ENCODE measurements at regions not wholly inside any gene's neighbourhood (a gene's known extent, or its start where the extent isn't known, plus 50 kb on each side); places are given as distances from the start of the nearest gene placed in this dataset.

DNA sequence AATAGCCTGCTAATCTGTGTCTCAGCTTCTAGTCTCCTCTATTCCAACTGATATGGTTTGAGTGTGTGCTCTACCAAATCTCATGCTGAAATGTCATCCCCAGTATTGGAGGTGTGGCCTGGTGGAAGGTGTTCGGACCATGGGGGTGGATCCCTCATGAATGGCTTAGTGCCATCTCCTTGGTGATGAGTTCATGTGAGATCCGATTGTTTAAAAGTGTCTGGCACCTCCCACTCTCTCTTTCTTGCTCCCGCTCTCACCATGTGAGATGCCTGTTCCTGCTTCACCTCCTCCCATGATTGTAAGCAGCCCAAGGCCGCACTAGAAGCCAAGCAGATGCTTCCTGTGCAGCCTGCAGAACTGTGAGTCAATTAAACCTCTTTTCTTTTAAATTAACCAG is 73.5 kb upstream of the CAMK1G start:
- H3K27ac ChIP-seq (ENCODE audit: low read length) = no peak overlapping the region
- H3K27me3 ChIP-seq (ENCODE audit: control insufficient read depth in 1 of 2, insufficient read depth in 2 of 2, low read length in 2 of 2) = no peaks in the 10 kb centered on the region
- H3K4me1 ChIP-seq (ENCODE audit: control insufficient read depth, insufficient read depth, low read length) = no peaks in the 10 kb centered on the region
- no peaks in the 10 kb centered on the region for H3K36me3 ChIP-seq (ENCODE audit: control insufficient read depth in 2 of 2, insufficient read depth in 2 of 2, low read length in 2 of 2)
- H3K9me3 ChIP-seq (ENCODE audit: control insufficient read depth in 2 of 2, low read length in 2 of 2) = no peaks in the 10 kb centered on the region
- H3K4me3 ChIP-seq (ENCODE audit: low read length in 2 of 2) = no peak overlapping the region
- no peak overlapping the region for H3K9ac ChIP-seq (ENCODE audit: low read length in 2 of 2)

DNA sequence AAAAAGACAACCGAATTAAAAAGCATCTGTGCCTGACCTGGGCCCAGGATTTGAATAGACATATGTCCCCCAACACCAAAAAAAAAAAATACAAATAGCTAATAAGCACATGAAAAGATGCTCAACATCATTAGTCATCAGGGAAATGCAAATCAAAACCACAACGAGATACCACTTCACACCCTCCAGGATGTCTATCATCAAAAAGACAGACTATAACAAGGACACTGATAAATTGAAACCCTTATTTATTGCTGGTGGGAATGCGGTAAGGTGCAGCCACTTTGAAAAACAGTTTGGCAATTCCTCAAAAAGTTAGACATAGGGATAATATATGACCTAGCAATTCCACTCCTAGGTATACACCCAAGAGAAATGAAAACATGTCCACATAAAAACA is 72.3 kb upstream of the CAMK1G start:
- no peaks in the 10 kb centered on the region for H3K36me3 ChIP-seq (ENCODE audit: control insufficient read depth in 2 of 2, insufficient read depth in 2 of 2, low read length in 2 of 2)
- no peak overlapping the region for H3K4me3 ChIP-seq (ENCODE audit: low read length in 2 of 2)
- H3K4me1 ChIP-seq (ENCODE audit: control insufficient read depth, insufficient read depth, low read length) = no peaks in the 10 kb centered on the region
- no peaks in the 10 kb centered on the region for H3K27me3 ChIP-seq (ENCODE audit: control insufficient read depth in 1 of 2, insufficient read depth in 2 of 2, low read length in 2 of 2)
- no peaks in the 10 kb centered on the region for H3K9me3 ChIP-seq (ENCODE audit: control insufficient read depth in 2 of 2, low read length in 2 of 2)
- H3K27ac ChIP-seq (ENCODE audit: low read length) = no peak overlapping the region
- H3K9ac ChIP-seq (ENCODE audit: low read length in 2 of 2) = no peak overlapping the region

DNA sequence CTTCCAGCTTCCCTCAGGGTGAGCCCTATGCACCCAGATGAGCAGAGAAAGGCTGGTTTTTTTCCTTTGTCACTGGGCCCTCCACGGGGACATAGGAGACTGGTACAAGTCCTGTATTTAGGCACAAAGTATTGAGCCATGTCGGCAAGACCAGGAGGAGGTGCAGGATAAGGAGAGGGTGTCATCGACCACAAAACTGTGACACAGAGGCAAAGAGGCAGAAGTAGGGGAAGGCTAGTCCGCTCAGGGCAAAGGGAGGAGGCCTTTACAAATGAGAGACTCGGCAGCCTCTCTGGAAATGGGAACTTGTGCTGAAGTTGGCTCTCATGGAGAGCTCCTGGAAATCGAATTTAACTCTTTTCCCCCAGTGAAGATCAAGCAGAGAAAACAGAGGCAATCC is 70.7 kb upstream of the CAMK1G start:
- H3K4me1 ChIP-seq (ENCODE audit: control insufficient read depth, insufficient read depth, low read length) = no peaks in the 10 kb centered on the region
- no peak overlapping the region for H3K27ac ChIP-seq (ENCODE audit: low read length)
- no peaks in the 10 kb centered on the region for H3K27me3 ChIP-seq (ENCODE audit: control insufficient read depth in 1 of 2, insufficient read depth in 2 of 2, low read length in 2 of 2)
- no peak overlapping the region for H3K4me3 ChIP-seq (ENCODE audit: low read length in 2 of 2)
- no peak overlapping the region for H3K9ac ChIP-seq (ENCODE audit: low read length in 2 of 2)
- no peaks in the 10 kb centered on the region for H3K36me3 ChIP-seq (ENCODE audit: control insufficient read depth in 2 of 2, insufficient read depth in 2 of 2, low read length in 2 of 2)
- no peaks in the 10 kb centered on the region for H3K9me3 ChIP-seq (ENCODE audit: control insufficient read depth in 2 of 2, low read length in 2 of 2)

DNA sequence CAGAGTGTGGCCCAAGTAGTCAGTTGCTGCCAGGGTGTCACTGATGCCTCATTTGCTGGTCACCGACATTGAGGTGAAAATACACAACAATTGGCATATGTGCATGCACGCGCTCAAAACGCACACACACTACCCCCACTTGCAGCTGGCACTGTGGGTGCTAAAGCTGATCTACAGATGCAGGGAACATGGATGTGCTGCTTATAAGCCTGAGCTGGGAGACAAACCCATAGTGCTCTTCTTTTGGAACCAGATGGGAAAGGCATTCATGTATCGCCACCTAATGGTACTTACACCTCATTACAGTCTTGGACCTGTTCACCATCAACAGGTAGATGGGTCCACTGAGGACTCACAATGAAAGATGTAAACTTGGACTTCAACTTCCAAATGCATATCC is 70.3 kb upstream of the CAMK1G start:
- no peaks in the 10 kb centered on the region for H3K4me1 ChIP-seq (ENCODE audit: control insufficient read depth, insufficient read depth, low read length)
- no peak overlapping the region for H3K4me3 ChIP-seq (ENCODE audit: low read length in 2 of 2)
- H3K9me3 ChIP-seq (ENCODE audit: control insufficient read depth in 2 of 2, low read length in 2 of 2) = no peaks in the 10 kb centered on the region
- no peak overlapping the region for H3K27ac ChIP-seq (ENCODE audit: low read length)
- H3K9ac ChIP-seq (ENCODE audit: low read length in 2 of 2) = no peak overlapping the region
- H3K27me3 ChIP-seq (ENCODE audit: control insufficient read depth in 1 of 2, insufficient read depth in 2 of 2, low read length in 2 of 2) = no peaks in the 10 kb centered on the region
- H3K36me3 ChIP-seq (ENCODE audit: control insufficient read depth in 2 of 2, insufficient read depth in 2 of 2, low read length in 2 of 2) = no peaks in the 10 kb centered on the region

DNA sequence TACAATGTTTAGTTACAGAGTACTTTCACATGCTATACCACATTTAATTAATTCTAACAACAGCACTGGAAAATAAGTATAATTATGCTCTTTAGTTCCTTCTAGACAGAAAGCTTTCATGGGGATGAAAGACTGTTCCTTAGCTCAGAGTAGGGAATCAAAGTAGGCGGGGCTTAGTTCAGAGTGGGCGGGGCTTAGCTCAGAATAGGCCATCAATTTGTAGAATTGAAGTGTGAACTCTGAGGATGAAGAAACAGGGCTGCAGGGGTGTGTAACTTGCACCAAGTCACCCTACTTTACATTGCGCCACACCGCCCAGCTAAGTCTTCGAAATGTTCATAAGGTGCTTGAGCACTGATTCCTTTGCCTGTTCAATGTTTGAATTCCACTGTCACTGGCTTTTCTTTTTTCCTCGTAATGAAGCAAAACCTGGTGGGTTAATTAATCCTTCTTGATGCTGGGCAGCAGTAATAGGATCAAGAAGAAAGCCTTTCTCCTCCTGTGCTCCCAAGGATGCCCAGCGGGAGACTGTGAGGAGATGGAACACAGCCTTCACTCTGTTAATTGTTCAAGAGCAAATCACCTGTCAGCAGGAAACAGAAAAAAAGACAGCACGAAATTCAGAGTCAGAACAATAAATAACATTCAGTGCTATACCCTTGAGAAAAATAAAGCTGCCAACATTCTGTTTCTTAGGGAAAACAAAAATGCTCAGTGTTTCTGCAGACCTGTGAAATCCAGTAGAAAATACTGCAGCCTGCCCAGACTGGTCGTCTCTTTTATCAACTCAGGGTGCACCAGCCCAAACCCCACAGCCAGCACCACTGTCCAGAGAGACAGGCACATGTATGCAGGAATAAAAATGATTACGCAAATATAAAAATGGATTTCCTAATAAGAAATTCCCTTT is 66.5 kb upstream of the CAMK1G start:
- Histone ChIP-seq H3K36me3 (ENCODE audit: control insufficient read depth in 2 of 2, insufficient read depth in 2 of 2, low read length in 2 of 2) (no peaks in the 10 kb centered on the region), H3K4me3 (ENCODE audit: low read length in 2 of 2) (no peak overlapping the region), H3K4me1 (ENCODE audit: control insufficient read depth, insufficient read depth, low read length) (no peaks in the 10 kb centered on the region), H3K27ac (ENCODE audit: low read length) (no peak overlapping the region), H3K9ac (ENCODE audit: low read length in 2 of 2) (no peak overlapping the region), H3K27me3 (ENCODE audit: control insufficient read depth in 1 of 2, insufficient read depth in 2 of 2, low read length in 2 of 2) (no peaks in the 10 kb centered on the region), H3K9me3 (ENCODE audit: control insufficient read depth in 2 of 2, low read length in 2 of 2) (no peaks in the 10 kb centered on the region)

DNA sequence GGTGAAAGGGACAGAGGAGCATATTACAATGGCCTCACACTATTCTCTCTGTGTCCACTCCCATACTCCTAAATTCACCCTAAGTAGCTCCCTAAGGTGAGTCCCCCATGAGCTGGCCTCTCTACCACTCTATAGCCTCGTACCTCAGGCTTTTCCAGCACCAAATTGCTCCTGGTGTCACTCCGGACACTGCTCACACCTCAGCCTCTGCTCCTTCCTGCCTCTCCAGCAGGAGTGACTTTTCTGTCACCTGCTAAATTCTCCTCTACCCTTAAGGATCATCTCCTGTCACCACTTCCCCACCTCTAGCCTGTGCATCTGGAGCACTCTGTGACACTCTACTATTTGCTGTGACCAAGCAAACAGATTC is 65.8 kb upstream of the CAMK1G start:
- no peaks in the 10 kb centered on the region for H3K36me3 ChIP-seq (ENCODE audit: control insufficient read depth in 2 of 2, insufficient read depth in 2 of 2, low read length in 2 of 2)
- H3K4me3 ChIP-seq (ENCODE audit: low read length in 2 of 2) = no peak overlapping the region
- no peak overlapping the region for H3K9ac ChIP-seq (ENCODE audit: low read length in 2 of 2)
- no peaks in the 10 kb centered on the region for H3K27me3 ChIP-seq (ENCODE audit: control insufficient read depth in 1 of 2, insufficient read depth in 2 of 2, low read length in 2 of 2)
- no peak overlapping the region for H3K27ac ChIP-seq (ENCODE audit: low read length)
- no peaks in the 10 kb centered on the region for H3K9me3 ChIP-seq (ENCODE audit: control insufficient read depth in 2 of 2, low read length in 2 of 2)
- H3K4me1 ChIP-seq (ENCODE audit: control insufficient read depth, insufficient read depth, low read length) = no peaks in the 10 kb centered on the region

DNA sequence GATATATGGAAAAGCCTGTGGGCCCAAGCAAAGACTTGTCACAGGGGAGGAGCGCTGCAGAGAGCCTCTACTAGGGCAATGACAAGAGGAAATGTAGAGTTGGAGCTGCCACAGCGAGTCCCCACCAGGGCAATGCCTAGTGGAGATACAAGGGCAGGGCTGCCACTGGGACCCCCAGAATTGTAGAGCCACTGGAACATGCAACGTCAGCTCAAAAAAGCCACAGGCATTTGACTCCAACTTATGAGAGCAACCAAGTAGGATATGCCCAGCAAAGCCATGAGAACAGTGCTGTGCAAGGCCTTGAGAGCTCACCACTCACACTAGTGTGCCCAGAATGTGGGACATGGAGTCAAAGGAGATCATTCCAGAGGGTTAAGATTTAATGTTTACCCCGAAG is 63.7 kb upstream of the CAMK1G start:
- no peaks in the 10 kb centered on the region for H3K27me3 ChIP-seq (ENCODE audit: control insufficient read depth in 1 of 2, insufficient read depth in 2 of 2, low read length in 2 of 2)
- no peak overlapping the region for H3K9ac ChIP-seq (ENCODE audit: low read length in 2 of 2)
- H3K4me3 ChIP-seq (ENCODE audit: low read length in 2 of 2) = no peak overlapping the region
- no peak overlapping the region for H3K27ac ChIP-seq (ENCODE audit: low read length)
- no peaks in the 10 kb centered on the region for H3K36me3 ChIP-seq (ENCODE audit: control insufficient read depth in 2 of 2, insufficient read depth in 2 of 2, low read length in 2 of 2)
- no peaks in the 10 kb centered on the region for H3K9me3 ChIP-seq (ENCODE audit: control insufficient read depth in 2 of 2, low read length in 2 of 2)
- no peaks in the 10 kb centered on the region for H3K4me1 ChIP-seq (ENCODE audit: control insufficient read depth, insufficient read depth, low read length)

DNA sequence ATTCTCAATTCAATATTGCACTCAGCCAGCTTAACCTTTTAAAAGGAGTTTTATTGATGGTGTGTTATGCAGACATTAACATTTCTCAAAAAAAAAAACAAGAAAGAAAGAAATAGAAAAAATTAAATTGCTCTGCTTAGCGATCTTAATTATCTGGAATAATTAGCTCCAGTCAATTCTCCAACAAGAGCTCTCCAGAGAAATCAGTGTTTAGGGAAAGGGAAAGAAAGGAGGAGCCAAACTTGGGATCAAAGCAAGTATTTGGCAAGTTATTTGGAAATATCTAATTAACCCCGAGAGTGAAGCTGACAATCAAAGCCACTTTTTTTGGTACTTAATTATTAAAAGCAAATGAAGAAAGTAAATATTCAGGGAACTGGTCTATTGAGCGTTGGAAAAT is 60.7 kb upstream of the CAMK1G start:
- Histone ChIP-seq H3K27me3 (ENCODE audit: control insufficient read depth in 1 of 2, insufficient read depth in 2 of 2, low read length in 2 of 2) (no peaks in the 10 kb centered on the region), H3K4me3 (ENCODE audit: low read length in 2 of 2) (no peak overlapping the region), H3K9ac (ENCODE audit: low read length in 2 of 2) (no peak overlapping the region), H3K36me3 (ENCODE audit: control insufficient read depth in 2 of 2, insufficient read depth in 2 of 2, low read length in 2 of 2) (no peaks in the 10 kb centered on the region), H3K9me3 (ENCODE audit: control insufficient read depth in 2 of 2, low read length in 2 of 2) (no peaks in the 10 kb centered on the region), H3K27ac (ENCODE audit: low read length) (no peak overlapping the region), H3K4me1 (ENCODE audit: control insufficient read depth, insufficient read depth, low read length) (no peaks in the 10 kb centered on the region)

DNA sequence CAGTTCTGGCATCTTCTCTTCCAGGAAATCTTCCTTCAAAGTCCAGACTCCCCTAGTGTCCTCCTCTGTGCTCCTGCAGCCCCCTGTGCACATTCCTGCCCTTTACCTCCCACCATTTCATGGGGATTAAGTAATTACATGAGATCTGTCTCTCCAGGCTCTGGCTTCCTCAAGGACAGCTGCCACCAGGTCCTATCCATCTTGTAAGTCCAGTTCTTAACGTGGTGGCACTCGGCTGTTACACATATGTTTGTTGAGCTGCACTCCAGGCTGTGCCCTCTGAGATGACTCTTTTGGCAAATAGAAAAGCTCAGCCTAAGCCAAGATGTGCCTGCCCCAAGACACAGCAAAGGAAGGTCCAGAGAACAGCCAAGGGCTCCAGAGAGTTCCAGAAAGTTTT is 57.4 kb upstream of the CAMK1G start:
- Histone ChIP-seq H3K4me3 (ENCODE audit: low read length in 2 of 2) (no peak overlapping the region), H3K9me3 (ENCODE audit: control insufficient read depth in 2 of 2, low read length in 2 of 2) (peaks cover 0 to 2% of the 10 kb centered on the region in 2 donors), H3K27ac (ENCODE audit: low read length) (no peak overlapping the region), H3K36me3 (ENCODE audit: control insufficient read depth in 2 of 2, insufficient read depth in 2 of 2, low read length in 2 of 2) (no peaks in the 10 kb centered on the region), H3K4me1 (ENCODE audit: control insufficient read depth, insufficient read depth, low read length) (no peaks in the 10 kb centered on the region), H3K27me3 (ENCODE audit: control insufficient read depth in 1 of 2, insufficient read depth in 2 of 2, low read length in 2 of 2) (peaks cover 0 to 3% of the 10 kb centered on the region in 2 donors), H3K9ac (ENCODE audit: low read length in 2 of 2) (no peak overlapping the region)

DNA sequence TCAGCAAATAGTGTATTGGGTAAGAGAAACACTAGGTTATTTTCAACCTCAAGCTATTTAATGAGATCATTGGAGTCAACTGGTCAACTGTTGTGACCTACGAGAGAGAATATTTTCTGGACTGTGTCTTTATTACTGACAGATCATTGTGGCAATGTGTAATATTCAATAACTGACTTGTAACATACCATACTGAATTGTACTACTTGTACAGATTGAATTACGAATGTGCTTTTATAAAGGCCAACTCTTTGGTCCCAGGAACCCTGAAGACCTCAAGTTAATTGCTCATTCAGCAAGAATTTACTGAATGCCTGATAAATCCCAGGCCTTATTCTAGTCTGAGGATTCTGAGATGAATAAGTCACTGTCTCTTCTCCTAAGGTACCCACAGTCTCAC is 56.1 kb upstream of the CAMK1G start:
- no peaks in the 10 kb centered on the region for H3K4me1 ChIP-seq (ENCODE audit: control insufficient read depth, insufficient read depth, low read length)
- H3K27ac ChIP-seq (ENCODE audit: low read length) = no peak overlapping the region
- no peak overlapping the region for H3K9ac ChIP-seq (ENCODE audit: low read length in 2 of 2)
- H3K4me3 ChIP-seq (ENCODE audit: low read length in 2 of 2) = no peak overlapping the region
- no peaks in the 10 kb centered on the region for H3K36me3 ChIP-seq (ENCODE audit: control insufficient read depth in 2 of 2, insufficient read depth in 2 of 2, low read length in 2 of 2)
- H3K27me3 ChIP-seq (ENCODE audit: control insufficient read depth in 1 of 2, insufficient read depth in 2 of 2, low read length in 2 of 2) = peaks cover 0 to 3% of the 10 kb centered on the region in 2 donors
- H3K9me3 ChIP-seq (ENCODE audit: control insufficient read depth in 2 of 2, low read length in 2 of 2) = peaks cover 0 to 2% of the 10 kb centered on the region in 2 donors

DNA sequence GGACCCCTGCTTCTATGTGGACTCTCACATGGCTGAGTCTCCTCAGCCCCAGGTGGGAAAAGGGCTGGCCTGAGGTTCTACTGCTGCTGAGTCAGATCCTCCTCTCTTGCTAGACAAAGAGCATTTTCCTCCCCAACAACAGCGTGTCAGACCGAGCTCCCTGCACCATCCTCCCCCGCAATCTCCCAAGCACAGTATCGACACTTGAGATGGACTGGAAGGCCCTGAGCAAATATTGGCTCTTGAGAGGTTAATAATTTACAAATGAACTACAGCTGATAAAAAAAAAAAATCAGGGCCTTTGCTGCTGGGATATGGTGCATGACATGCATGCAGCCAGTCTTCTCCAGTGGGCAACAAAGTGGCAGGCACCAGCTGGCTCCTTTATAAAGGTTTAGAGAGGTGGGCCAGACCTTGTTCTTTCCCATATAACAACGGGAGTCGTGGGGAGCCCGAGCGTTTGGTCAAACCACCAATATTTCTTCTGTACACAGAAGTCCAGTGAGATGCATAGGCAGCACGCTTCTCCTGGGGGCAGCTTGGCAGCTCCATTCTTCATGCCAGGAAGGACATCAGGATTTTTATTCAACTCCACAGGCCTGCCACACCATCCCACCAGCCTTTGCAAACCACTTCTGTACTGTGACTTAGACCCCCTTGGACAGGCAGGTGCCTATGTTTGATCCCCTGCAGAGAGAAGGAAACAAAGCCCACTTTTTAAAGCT is 55.4 kb upstream of the CAMK1G start:
- Histone ChIP-seq H3K27me3 (ENCODE audit: control insufficient read depth in 1 of 2, insufficient read depth in 2 of 2, low read length in 2 of 2) (peaks cover 0 to 3% of the 10 kb centered on the region in 2 donors), H3K9me3 (ENCODE audit: control insufficient read depth in 2 of 2, low read length in 2 of 2) (peaks cover 0 to 2% of the 10 kb centered on the region in 2 donors), H3K36me3 (ENCODE audit: control insufficient read depth in 2 of 2, insufficient read depth in 2 of 2, low read length in 2 of 2) (no peaks in the 10 kb centered on the region), H3K9ac (ENCODE audit: low read length in 2 of 2) (no peak overlapping the region), H3K27ac (ENCODE audit: low read length) (no peak overlapping the region), H3K4me3 (ENCODE audit: low read length in 2 of 2) (no peak overlapping the region), H3K4me1 (ENCODE audit: control insufficient read depth, insufficient read depth, low read length) (no peaks in the 10 kb centered on the region)

All from stomach smooth muscle (tissue), 2 donors.